ENCODE measurements at regions not wholly inside any gene's neighbourhood (a gene's known extent, or its start where the extent isn't known, plus 50 kb on each side); places are given as distances from the start of the nearest gene placed in this dataset.
"Not testable (repeated sequence)": the region's sequence is repeated elsewhere in the genome, so short reads cannot be mapped to it uniquely, and the experiment has no call there.

DNA sequence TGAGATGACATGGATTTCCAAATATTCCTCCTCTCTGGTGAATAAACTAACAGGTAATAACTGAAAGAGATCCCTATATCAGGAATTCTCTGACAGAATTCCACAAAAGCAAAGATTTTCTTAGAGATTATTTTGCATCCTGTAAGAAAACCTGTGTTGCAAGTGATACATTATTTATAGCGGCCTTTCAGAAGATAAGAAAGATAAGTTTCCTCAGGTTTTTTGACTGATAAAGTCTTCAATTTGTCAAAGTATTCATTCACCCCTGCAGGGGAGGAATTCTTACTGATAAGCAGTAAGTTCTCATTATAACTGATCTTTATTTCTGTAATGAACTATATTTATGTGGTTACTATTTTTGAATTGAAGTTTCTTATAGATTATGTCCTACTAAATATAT lies 554.0 kb downstream of the ARL4A start:
- DNase-seq: no peak

DNA sequence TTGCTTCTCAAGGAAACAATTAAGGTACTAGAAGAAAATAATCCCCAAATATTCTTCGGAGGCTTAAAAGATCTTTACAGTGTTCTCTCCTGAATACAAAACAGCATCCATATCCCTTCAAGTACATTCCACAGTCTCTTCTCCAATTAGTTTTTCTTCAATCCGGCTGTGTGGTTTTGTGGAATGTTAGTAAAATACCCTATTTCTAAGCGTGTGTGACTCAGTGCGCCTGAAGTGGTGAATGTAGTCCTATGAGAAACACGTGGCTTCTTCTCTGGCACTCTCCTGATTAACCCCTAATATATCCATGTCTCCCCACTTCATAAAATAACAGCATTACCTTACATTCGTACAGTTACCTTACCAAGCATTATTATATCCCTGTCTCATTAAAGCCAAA lies 570.2 kb downstream of the ARL4A start:
- DNase-seq: no peak

DNA sequence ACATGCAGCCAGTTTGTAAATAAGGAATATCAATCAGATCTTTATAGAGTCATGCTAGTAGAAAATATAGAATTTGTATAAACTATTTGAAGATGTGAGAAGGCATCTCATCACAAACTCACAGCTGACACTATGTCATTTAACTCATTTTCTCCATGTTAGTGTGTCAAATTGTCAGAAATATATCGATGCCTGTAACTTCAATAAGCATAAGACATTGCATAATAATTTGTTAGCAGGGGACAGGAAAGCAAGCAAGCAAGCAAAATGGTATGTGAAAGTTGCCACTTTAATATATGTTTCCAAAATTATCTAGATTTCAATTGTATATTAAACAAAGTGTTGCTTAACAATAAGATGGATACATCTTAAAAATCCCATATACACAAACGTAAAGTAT lies 571.0 kb downstream of the ARL4A start:
- DNase-seq: no peak

DNA sequence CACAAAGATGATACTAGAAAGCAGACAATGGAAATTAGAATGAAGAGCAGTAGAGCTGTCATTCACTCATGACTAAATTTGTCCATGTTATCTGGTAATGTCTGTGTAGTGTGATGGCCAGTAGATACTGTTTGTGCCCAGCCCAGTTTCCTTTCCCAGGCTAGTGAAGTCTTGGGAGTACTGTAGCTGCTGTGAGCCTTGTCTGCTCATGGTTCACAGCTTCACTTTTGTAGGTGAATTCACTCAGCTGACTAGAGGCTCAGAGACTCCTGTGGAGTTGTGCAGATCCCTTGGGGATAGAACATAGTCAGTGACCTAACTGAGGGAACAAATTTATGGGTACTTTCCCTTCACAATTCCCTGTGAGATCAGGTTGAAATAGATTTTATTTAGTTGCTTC lies 572.5 kb downstream of the ARL4A start:
- no peak for DNase-seq

DNA sequence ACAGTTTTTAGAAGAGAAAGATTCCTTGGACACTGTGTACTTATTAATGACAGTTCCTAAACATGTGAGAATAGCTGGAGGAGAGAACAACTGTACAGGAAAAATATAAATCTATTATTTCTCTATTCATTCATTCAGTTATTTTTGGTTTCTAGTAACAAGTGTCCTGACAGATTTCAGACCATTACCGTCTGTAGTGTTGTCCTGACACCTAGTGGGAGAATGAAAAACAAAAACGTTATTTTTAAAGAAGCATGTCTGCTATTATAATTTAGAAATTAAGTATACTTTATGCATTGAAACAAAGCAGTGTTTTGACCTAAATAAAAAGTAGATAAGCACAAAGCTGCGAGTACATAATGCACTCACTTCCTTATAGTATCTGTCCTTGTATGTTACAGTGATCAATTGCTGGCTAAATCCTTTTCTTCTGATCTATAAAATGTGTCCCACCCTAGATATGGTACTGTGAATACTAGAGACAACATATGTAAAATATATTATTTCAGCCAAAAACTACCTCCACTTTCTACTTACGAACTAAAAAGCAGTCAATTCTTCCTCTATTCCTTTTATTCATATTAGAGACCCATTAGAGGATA lies 575.6 kb downstream of the ARL4A start:
- DNase-seq: peak; percentile 42 to 59 (median 58)

DNA sequence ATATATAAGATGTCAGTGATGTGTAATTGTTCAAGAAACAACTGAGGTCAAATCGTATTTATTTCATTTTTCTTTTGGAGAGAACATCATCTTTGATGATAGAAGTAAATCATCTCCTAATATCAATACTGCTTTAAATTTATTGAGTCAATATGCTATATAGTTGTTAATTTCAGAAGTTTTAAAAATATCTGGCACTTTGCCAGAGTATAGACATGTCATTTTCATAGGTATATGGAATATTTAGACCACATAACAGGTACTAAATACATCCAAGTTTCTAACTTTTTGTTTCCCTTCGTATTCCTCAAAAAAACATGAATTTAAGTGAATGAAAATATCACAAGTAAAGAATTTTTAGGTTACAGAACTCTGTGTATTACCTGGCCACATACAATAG lies 577.8 kb downstream of the ARL4A start:
- no peak for DNase-seq

DNA sequence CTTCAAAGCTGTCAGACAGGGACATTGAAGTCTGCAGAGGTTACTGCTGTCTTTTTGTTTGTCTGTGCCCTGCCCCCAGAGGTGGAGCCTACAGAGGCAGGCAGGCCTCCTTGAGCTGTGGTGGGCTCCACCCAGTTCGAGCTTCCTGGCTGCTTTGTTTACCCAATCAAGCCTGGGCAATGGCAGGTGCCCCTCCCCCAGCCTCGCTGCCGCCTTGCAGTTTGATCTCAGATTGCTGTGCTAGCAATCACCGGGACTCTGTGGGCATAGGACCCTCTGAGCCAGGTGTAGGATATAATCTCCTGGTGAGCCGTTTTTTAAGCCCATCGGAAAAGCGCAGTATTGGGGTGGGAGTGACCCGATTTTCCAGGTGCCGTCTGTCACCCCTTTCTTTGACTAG lies 586.8 kb downstream of the ARL4A start:
- not testable (repeated sequence) for DNase-seq

DNA sequence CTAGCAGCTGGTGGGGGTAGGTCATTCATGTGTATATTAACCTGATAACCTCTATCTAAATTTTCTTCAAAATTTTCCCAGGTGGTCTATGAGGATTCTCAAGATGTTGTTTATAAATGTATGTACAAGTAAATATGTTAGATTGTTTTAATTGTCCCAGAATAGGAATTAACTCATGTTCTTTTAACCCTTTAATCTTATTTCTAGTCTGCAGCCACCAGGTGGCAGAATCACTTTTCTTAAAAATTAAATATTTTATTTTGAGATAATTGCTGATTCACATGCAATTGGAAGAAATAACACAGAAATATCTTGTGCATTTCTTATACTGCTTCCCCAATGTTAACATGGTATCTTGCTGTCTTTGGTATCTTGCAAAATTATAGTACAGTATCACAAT lies 589.5 kb downstream of the ARL4A start:
- DNase-seq: no peak

DNA sequence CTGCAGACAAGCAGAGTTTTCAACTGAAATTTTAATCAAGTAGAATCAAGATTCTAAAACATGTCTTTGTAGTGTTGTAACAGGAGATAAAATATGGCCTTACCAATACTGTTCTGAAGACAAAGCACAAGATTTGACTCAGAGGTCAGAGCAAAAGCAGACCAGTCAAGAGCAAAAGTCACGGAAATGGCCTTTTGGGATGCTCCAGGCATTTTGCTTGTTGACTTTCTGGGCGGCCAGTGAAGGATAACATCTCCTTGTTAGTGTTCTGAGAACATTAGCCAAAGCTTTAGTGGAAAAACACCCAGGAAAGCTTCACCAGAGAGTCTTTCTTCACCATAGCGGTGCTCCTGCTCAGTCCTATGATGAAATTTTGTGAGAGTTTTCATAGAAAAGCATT lies 590.6 kb downstream of the ARL4A start:
- DNase-seq: no peak

DNA sequence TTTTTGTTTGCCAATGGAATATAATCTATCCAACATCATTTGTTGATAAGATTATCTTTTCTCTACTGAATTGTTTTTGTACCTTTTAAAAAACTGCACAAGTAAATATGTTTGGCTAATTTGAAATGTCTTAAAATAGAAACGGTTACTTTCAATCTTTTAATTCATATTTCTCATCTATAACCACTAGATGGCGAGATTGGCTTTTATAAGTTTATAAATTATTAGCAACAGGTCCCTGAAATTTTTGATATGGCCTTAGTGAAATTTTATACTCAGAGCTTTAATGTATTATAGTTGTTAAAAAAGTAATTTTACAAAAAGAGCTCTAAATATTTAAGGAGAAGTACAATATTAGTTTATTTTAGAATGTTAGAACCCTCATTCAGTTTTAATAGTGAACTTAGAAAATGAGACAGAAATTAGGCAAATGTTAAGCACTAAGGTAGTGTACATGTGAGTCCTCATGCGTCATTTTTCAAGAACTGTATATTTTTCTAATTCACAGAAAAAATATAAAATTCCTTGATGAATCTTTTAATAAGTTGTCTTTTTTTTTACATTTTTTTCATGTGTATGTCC lies 592.5 kb downstream of the ARL4A start:
- peak; percentile 8 to 74 (median 71) for DNase-seq

DNA sequence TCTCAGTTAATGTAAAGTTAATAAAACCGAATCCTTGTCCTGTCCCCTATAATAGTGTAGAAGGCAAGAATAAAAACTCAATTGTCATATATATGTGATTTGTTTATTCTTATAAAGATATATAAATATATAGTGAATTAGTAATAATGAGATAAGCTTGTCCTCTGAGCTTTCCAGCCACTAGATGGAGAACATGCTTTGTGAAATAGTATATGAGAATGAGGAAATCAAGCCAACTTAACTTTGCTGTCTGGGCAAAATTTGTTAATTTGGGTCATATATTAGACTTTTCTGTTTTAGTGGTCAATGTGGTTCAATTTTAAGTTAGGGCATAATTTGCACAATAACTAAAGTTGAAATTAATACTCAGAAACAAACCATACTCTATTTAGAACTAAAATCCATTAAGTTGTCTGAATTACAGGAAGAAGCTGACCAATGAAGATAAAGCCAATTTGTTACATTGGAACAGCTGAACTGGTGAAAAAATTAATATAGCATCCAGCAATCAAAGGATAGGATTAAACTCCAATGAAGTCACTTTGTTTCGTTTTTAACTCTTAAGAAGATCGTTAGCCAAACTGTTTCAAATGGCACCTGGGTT lies 595.0 kb downstream of the ARL4A start:
- peak; percentile 21 to 35 (median 29) for DNase-seq

DNA sequence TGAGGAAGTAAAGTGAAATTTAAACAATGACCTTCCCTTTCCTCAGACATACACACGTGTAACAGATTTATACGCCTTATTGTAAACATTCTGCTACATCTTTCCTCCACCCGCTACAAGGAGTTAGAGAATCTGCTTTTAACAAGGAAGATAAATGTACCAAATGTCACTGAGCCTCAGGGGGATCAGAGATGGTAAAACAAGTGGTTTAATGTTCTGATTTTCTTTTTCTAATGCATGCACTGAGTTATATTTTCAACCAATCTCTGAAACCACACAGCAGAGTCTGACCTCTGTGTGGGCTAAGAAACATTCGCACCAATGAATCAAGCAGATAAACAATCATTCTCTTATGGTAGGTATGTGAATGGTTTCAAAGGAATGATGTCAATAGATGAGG lies 599.5 kb downstream of the ARL4A start:
- DNase-seq: no peak

DNA sequence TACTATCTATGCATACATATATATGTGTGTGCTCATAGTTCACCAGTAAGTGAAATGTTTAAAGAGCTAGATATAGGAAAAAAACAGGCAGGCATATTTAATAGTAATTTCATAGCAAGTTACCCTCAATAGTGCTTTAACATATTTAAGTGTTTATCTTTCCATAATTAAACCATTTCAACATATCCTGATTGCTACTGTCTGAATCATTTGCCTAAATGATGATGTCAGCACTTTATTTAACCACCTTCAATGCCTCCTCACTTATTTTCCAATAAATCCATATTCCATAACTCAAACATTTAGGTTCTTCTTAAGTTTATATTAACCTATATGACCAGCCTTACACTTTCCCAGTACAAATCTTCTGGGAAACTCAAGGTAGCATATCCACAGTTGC lies 601.1 kb downstream of the ARL4A start:
- DNase-seq: no peak

DNA sequence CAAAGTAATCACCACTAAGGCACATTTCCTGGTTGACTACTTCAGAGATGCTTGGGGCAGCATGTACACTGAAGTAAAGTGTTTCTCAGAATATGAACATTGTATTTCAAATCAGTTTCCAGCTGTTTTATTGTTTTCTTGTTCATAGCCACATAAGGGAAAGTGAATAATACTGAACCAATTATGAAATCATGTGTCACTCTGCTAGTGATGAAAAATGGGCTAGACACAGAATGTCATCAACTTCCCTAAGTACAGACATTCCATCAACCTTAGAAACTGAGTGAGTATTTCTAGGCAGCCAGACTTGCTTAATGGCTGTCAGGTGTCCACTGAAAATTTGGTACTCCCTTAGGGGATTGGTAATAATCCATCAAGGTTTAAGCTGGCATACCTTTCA lies 603.5 kb downstream of the ARL4A start:
- DNase-seq: peak in 1 of 3 donors; percentile 13

DNA sequence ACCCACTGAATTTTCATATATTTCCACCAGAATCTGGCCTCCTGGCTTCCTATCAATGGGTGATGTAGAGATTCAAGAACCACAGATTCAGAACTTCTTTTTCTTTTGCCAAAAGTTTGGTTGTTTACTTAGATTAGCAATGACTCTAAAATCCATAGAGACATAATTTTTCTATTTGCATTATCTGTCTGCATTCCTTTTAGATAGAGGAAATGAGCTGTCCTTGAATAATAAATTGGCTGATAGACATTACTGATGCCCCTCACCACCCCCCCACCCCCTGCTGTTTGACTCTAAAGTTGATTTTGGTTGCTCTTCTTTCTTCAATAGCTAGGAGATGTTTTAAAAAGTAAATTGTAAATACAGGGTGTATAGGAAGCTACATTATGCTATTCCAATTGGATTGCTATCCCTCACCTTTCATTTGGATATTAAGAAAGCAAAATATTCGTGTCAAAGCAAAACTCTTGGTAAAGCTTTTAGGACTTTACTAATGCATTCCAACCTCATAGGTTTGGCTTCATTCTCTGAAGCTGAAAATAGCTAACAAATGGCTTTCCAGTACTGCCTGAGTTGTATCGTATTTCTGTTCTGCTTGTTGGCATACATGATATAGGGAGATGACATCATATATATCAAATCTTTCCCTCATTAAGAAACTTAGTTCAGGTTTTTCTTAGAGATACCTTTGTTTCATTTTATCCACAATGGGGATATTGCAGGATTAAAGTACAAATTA lies 606.0 kb downstream of the ARL4A start:
- DNase-seq: no peak

DNA sequence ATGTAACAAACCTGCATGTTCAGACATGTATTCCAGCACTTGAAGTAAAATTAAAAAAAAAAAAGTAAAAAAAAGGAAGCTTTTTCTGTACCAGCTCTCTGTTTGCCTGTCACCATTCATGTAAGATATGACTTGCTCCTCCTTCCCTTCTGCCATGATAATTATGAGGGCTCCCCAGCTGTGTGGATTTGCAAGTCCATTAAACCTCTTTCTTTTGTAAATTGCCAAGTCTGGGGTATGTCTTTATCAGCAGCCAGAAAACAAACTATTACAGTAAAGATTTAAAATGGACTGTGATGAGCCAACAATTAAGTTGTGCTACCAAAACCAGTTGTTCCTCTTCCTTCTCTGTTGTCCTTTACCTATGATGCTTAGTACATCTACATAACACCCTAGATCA lies 619.6 kb downstream of the ARL4A start:
- no peak for DNase-seq

DNA sequence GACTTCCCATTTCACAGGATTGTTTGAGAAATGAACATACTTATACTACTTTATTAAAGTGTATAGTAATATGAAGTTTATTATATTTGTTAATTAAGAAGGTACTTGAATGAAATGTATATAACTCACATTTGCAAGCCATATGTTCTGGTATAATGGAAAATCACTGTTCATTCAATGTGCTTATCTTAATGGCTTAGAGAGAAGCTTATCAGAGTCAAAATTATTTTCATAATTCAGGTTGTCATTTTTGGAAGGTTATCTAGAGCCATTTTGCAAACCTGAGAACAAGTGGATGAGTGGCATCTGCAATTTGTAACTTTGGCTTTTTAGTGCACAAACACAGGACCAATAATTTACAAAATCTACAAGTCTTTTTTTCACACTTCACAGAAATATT lies 621.0 kb downstream of the ARL4A start:
- DNase-seq: no peak

DNA sequence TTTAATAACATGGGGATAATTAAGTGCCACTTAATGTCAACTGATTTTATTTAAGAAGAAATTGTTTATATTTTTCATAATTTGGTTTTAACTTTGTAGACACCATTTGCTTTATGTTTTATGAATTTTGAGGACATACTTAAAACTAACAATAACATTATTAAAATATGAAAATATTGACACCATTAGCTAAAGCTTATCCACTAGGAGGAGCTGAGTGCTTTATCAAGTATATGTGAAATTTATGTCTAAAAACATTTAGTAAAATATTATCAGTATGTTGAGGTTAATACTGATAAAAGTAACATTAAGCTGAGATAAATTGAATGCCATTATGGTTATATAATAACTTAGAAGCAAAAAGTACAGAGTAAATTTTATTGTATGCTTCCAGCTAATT lies 622.1 kb downstream of the ARL4A start:
- no peak for DNase-seq

DNA sequence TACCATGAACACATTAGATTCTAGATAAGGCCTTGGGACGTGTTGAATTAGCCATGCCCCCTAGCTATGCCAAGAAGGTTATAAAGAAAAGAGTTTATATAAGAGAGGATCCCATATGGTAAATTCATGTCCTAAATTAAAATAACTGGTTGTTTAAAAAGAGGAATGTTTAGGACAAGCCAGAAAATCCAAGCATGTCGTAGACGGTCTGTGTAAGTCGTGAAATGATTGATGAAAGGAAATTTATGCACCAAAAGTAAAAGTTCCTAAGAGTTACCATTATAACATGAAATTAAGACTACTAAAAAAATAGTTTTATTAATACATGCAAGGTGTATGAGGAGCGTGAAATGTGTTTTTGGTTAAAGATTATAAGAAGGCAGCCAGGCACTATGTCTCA lies 624.9 kb downstream of the ARL4A start:
- DNase-seq: no peak

DNA sequence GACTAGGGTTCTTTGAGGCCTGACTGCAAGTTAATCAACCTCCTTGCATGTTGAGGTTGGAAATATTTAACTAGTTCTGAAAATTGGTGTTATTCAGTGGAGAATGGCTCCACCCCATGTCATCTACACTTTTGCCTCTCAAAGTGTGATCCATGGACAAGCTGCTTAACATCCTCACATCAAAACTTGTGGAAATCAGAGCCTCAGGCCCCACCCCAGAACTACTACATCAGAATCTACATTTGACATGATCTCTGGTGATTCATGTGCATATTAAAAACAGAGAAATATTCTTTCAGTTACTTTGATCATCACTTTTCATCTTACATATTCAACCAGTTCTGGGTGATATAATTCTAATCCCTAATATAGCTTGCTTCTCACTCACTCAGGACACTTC lies 632.9 kb downstream of the ARL4A start:
- DNase-seq: no peak

DNA sequence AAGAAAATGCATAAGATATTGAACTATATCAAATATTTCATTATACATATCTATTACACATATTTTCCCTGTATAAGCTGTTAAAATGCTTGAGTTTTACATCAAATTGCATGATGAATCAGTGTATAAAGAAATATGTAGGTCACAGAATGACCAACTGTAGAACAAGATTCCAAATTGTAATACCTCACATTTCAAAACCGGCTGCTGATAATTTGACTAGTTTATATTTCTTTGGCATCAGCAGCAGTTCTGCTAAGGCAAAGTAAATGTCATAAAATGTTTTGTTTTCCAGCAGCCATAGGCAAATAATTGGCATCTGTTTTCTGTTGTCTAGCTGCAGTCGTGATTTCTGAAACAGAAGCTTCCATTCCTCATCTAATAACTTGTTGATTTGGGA lies 633.9 kb downstream of the ARL4A start:
- no peak for DNase-seq

DNA sequence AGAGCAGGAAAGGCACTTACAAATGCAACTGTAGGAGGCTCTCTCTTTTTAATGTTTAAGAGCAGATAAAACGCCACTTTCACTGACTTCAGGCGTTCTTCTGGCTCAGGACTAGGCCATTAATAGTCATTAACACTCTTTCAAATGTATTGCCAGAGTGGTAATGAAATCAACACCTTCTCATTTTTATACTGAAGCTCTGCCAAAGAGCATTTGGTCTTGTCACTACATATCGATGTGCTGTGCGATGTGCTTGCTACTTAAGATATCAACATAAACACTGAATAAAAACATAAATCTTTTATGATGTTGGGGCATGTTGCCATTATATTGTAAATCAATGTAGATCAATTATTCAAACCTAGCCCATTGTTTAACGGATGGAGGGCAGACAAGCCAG lies 634.7 kb downstream of the ARL4A start:
- no peak for DNase-seq

DNA sequence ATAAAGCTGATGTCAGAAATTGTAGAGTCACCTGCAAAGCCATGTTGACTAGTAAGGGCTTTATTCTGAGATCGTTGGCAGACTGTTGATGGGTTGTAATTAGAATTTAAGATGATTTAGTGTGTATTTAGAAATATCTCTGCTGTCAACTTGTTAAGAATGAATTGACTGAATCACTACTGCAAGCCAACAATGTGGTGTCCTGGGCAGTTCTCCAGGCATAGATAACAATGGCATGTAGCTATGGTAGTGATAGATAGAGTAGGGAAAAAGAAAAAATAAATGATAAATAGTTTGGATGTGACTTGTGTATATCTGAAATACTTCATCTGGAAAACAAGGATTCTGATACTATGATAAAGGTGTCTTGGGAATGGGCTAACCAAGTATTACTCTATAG lies 640.2 kb downstream of the ARL4A start:
- DNase-seq: no peak

DNA sequence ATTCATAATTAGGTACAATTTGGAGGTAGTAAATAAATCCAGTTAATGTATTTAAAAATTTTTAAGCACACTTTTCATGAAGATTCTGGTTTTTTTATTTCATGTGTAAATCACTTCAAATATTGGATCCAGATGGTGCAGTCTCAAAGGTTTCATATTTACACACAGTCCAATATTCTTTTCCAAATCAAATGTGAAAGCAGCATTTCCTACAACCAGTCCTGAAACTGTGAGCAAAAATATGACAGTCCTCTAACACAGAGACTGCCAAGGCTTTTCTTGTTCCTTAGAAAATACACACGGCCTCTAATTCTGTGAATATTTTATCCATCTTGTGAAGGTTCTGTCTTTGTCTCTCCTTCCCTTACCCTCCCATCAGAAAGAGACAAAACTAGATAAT lies 645.9 kb downstream of the ARL4A start:
- DNase-seq: no peak

Measured in suppressor macrophage treated with lipopolysaccharide for 1 hour (primary cell).